DMS153 (cell line): ENCODE measurements at regions not wholly inside any gene's neighbourhood (a gene's known extent, or its start where the extent isn't known, plus 50 kb on each side); places are given as distances from the start of the nearest gene placed in this dataset.
A peak's percentile ranks its signal among the peaks of the same experiment; 100 is the strongest.
"Not testable (repeated sequence)": the region's sequence is repeated elsewhere in the genome, so short reads cannot be mapped to it uniquely, and the experiment has no call there.

Experiments
- DNase-seq: peaks from one replicate; lab custom pipeline; 2025; lab: John Stamatoyannopoulos, UW

GRCh38 chr2:117199511-117199910 is 615.0 kb upstream of the DDX18 start:
- peak; percentile 59 for DNase-seq

GRCh38 chr2:117212562-117212961 is 601.9 kb upstream of the DDX18 start:
- no peak for DNase-seq

- no peak for DNase-seq
Observed at GRCh38 chr2:117217145-117217544, 597.3 kb upstream of the DDX18 start.

GRCh38 chr2:117222809-117223208 is 591.7 kb upstream of the DDX18 start:
- DNase-seq, result no peak

GRCh38 chr2:117232305-117232704 is 582.2 kb upstream of the DDX18 start:
- peak; percentile 67 for DNase-seq

GRCh38 chr2:117257362-117257761 is 557.1 kb upstream of the DDX18 start:
- DNase-seq, result no peak

- no peak for DNase-seq
Observed at GRCh38 chr2:117269574-117269973, 544.9 kb upstream of the DDX18 start.

- DNase-seq, result no peak
Observed at GRCh38 chr2:117271631-117272030, 542.9 kb upstream of the DDX18 start.

GRCh38 chr2:117273009-117273671 is 541.4 kb upstream of the DDX18 start:
- no peak for DNase-seq

- DNase-seq, result no peak
Observed at GRCh38 chr2:117293012-117293411, 521.5 kb upstream of the DDX18 start.

GRCh38 chr2:117299451-117299850 is 515.0 kb upstream of the DDX18 start:
- DNase-seq, result no peak

GRCh38 chr2:117308861-117309770 is 505.4 kb upstream of the DDX18 start:
- peak; percentile 62 for DNase-seq

GRCh38 chr2:117321816-117322215 is 492.7 kb upstream of the DDX18 start:
- DNase-seq, result no peak

GRCh38 chr2:117323331-117323730 is 491.2 kb upstream of the DDX18 start:
- DNase-seq, result no peak

- no peak for DNase-seq
Observed at GRCh38 chr2:117330641-117331040, 483.9 kb upstream of the DDX18 start.

- no peak for DNase-seq
Observed at GRCh38 chr2:117335967-117336366, 478.5 kb upstream of the DDX18 start.

- DNase-seq, result no peak
Observed at GRCh38 chr2:117336496-117336895, 478.0 kb upstream of the DDX18 start.

- not testable (repeated sequence) for DNase-seq
Observed at GRCh38 chr2:117337981-117338380, 476.5 kb upstream of the DDX18 start.

- DNase-seq, result no peak
Observed at GRCh38 chr2:117339980-117340379, 474.5 kb upstream of the DDX18 start.

- no peak for DNase-seq
Observed at GRCh38 chr2:117341690-117342089, 472.8 kb upstream of the DDX18 start.

GRCh38 chr2:117342415-117342814 is 472.1 kb upstream of the DDX18 start:
- no peak for DNase-seq

GRCh38 chr2:117349687-117350086 is 464.8 kb upstream of the DDX18 start:
- no peak for DNase-seq

- DNase-seq, result no peak
Observed at GRCh38 chr2:117351396-117351795, 463.1 kb upstream of the DDX18 start.
